Gastroesophageal sphincter (tissue), 4 donors: ENCODE measurements at regions not wholly inside any gene's neighbourhood (a gene's known extent, or its start where the extent isn't known, plus 50 kb on each side); places are given as distances from the start of the nearest gene placed in this dataset.
A peak's percentile ranks its signal among the peaks of the same experiment; 100 is the strongest.

ENCODE experiments used
- ATAC-seq: fragments of 150-250 bp; one replicate; pipeline ENCODE4 v1.9.1; 2016; ENCODE audit warnings: mild to moderate bottlenecking, moderate library complexity
- H3K27ac ChIP-seq, 4 donors: fragments of 200-600 bp; sonication (generic) in 3 of 4; 1 replicate in 3 of 4; 2 replicates in 1 of 4; pipeline ENCODE4 v1.5.1; 2016 to 2019
- H3K27me3 ChIP-seq: fragments of 200-600 bp; sonication (generic); one replicate; pipeline ENCODE4 v1.5.1; 2019
- H3K36me3 ChIP-seq, 2 donors: fragments of 200-600 bp; sonication (generic); one replicate each; pipeline ENCODE4 v1.5.1; 2019; ENCODE audit warnings: control low read depth in 1 of 2
- H3K4me1 ChIP-seq, 3 donors: fragments of 200-600 bp; sonication (generic); 1 replicate in 2 of 3; 2 replicates in 1 of 3; pipeline ENCODE4 v1.5.1; 2016 to 2019; ENCODE audit warnings: control low read depth in 2 of 3
- H3K4me3 ChIP-seq, 2 donors: fragments of 200-600 bp; sonication (generic); one replicate each; pipeline ENCODE4 v1.5.1; 2019; ENCODE audit warnings: mild to moderate bottlenecking in 1 of 2, moderate library complexity in 1 of 2
- H3K9me3 ChIP-seq, 3 donors: fragments of 200-600 bp; sonication (generic); one replicate each; pipeline ENCODE4 v1.5.1; 2017 to 2019; ENCODE audit warnings: control low read depth in 2 of 3
- EP300 ChIP-seq: sonication (generic); formaldehyde crosslinking; IDR thresholded peaks from one replicate; pipeline ENCODE4 v1.6.1; 2017; ENCODE audit warnings: antibody characterized with exemption, mild to moderate bottlenecking
- POLR2A ChIP-seq, 2 donors: fragments of 450-650 bp; IDR thresholded peaks; one replicate each; pipeline ENCODE4 v1.6.1; 2017; ENCODE audit warnings: antibody characterized with exemption in 2 of 2, mild to moderate bottlenecking in 2 of 2, moderate library complexity in 1 of 2
- POLR2AphosphoS5 ChIP-seq: sonication (generic); formaldehyde crosslinking; IDR thresholded peaks from one replicate; pipeline ENCODE4 v1.6.1; 2017; ENCODE audit warnings: antibody characterized with exemption
- WGBS, 2 donors: methylation state at CpG; one replicate each; pipeline ENCODE4 v1.1.5; 2018; ENCODE audit warnings: low coverage in 1 of 2; 5-methylcytosine and 5-hydroxymethylcytosine counted together
- TF ChIP-seq, protein P1 (sequence below), 4 experiments: fragments of 200-600 bp in 2 of 4; fragments of 450-650 bp in 2 of 4; sonication (generic) in 1 of 4; IDR thresholded peaks; one replicate each; pipeline ENCODE4 v1.5.1; 2017 to 2019; ENCODE audit warnings: antibody characterized with exemption in 4 of 4, mild to moderate bottlenecking in 2 of 4, moderate library complexity in 2 of 4

DNA sequence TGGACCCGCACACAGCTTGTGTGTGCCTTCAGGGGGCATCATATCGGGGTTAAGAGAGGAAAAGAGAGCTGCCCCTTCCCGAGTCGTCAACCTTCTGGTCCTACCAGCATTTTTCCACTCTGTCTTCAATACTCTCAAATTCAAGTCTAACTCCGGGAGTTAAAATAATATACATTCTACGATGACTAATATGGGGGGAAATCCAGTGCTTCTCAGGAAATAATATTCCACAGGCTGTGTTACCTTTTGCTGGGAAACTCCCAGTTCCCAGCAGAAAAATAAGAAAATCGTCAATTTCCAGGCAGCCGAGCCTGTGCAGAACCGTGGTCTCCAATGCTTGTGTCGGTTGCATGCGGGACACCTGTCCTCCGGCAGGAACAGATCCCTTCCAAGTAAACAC lies 105.0 kb upstream of the FOXF1 start:
- Histone ChIP-seq H3K36me3 (no peaks in the 10 kb centered on the region), H3K27ac (no peak overlapping the region), H3K27me3 (no peaks in the 10 kb centered on the region), H3K4me1 (peaks cover 0 to 11% (median 0%) of the 10 kb centered on the region in 3 donors), H3K4me3 (no peak overlapping the region), H3K9me3 (no peaks in the 10 kb centered on the region)
- TF ChIP-seq, protein P1, sequence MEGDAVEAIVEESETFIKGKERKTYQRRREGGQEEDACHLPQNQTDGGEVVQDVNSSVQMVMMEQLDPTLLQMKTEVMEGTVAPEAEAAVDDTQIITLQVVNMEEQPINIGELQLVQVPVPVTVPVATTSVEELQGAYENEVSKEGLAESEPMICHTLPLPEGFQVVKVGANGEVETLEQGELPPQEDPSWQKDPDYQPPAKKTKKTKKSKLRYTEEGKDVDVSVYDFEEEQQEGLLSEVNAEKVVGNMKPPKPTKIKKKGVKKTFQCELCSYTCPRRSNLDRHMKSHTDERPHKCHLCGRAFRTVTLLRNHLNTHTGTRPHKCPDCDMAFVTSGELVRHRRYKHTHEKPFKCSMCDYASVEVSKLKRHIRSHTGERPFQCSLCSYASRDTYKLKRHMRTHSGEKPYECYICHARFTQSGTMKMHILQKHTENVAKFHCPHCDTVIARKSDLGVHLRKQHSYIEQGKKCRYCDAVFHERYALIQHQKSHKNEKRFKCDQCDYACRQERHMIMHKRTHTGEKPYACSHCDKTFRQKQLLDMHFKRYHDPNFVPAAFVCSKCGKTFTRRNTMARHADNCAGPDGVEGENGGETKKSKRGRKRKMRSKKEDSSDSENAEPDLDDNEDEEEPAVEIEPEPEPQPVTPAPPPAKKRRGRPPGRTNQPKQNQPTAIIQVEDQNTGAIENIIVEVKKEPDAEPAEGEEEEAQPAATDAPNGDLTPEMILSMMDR (IDR thresholded peaks at IDR 0.05): no peak
- no peak for TF ChIP-seq POLR2A (IDR thresholded peaks at IDR 0.05)
- TF ChIP-seq POLR2AphosphoS5: peak; percentile 16
- WGBS, 2 donors: 70 to 77% methylated on average over 6 to 11 of the region's 12 CpGs
- ATAC-seq: no peak

- H3K9me3 ChIP-seq: no peaks in the 10 kb centered on the region
- no peak overlapping the region for H3K4me3 ChIP-seq
- no peak overlapping the region for H3K27ac ChIP-seq
- no peaks in the 10 kb centered on the region for H3K27me3 ChIP-seq
- TF ChIP-seq POLR2AphosphoS5 (no peak), EP300 (no peak), POLR2A (IDR thresholded peaks at IDR 0.05) (no peak)
- TF ChIP-seq, protein P1 (IDR thresholded peaks at IDR 0.05): no peak
- peaks cover 0 to 11% (median 0%) of the 10 kb centered on the region in 3 donors for H3K4me1 ChIP-seq
- ATAC-seq: no peak
- 81% methylated on average over 6 of the region's 10 CpGs; no CpG with 5 or more reads in 1 of the 2 donors for WGBS, 2 donors
- no peaks in the 10 kb centered on the region for H3K36me3 ChIP-seq
Observed at GRCh38 chr16:86406056-86406455, 104.3 kb upstream of the FOXF1 start.

GRCh38 chr16:86408685-86409084 lies 101.6 kb upstream of the FOXF1 start:
- Histone ChIP-seq H3K27ac (peak overlapping the region in 1 of 4 donors; percentile 5), H3K4me1 (peaks cover 0 to 11% (median 0%) of the 10 kb centered on the region in 3 donors), H3K9me3 (peaks cover 0 to 3% (median 0%) of the 10 kb centered on the region in 3 donors), H3K27me3 (no peaks in the 10 kb centered on the region), H3K4me3 (no peak overlapping the region), H3K36me3 (no peaks in the 10 kb centered on the region)
- 70% methylated on average over 2 of the region's 4 CpGs; no CpG with 5 or more reads in 1 of the 2 donors for WGBS, 2 donors
- TF ChIP-seq EP300 (no peak), POLR2A (IDR thresholded peaks at IDR 0.05) (no peak), POLR2AphosphoS5 (no peak)
- TF ChIP-seq, protein P1 (IDR thresholded peaks at IDR 0.05): no peak
- no peak for ATAC-seq

DNA sequence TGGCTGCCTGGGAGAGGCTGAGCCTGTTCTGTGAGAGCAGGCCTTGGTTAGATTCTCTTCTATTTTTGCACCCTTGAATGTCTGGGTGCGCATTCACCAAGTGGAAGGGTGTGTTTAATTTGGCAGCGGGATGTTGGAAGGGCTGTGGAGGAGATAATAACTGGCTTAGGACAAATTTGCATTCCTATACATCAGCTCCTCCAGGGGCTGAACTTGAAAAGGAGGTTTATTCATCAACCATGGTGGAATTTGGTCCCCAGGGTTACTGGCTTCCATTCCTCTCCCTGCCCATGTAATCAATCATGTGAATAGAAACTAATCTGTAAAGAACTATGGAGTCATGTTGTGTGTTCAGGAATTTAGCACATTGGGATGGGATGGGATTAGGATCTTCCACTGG lies 100.2 kb upstream of the FOXF1 start:
- TF ChIP-seq EP300 (no peak), POLR2A (IDR thresholded peaks at IDR 0.05) (no peak), POLR2AphosphoS5 (no peak)
- TF ChIP-seq, protein P1 (IDR thresholded peaks at IDR 0.05): no peak
- Histone ChIP-seq H3K9me3 (peaks cover 0 to 3% (median 0%) of the 10 kb centered on the region in 3 donors), H3K27ac (peak overlapping the region in 1 of 4 donors; percentile 0)

GRCh38 chr16:86410529-86410928 lies 99.8 kb upstream of the FOXF1 start:
- Histone ChIP-seq H3K4me3 (no peak overlapping the region), H3K36me3 (no peaks in the 10 kb centered on the region), H3K4me1 (peaks cover 0 to 20% (median 0%) of the 10 kb centered on the region in 3 donors), H3K9me3 (peaks cover 0 to 3% (median 0%) of the 10 kb centered on the region in 3 donors), H3K27me3 (no peaks in the 10 kb centered on the region), H3K27ac (peak overlapping the region in 1 of 4 donors; percentile 0)
- ATAC-seq: no peak
- 90 to 93% methylated on average over 3 to 5 of the region's 5 CpGs for WGBS, 2 donors
- no peak for TF ChIP-seq POLR2A (IDR thresholded peaks at IDR 0.05)
- no peak for TF ChIP-seq EP300
- TF ChIP-seq, protein P1 (IDR thresholded peaks at IDR 0.05): no peak
- no peak for TF ChIP-seq POLR2AphosphoS5

More for the DNA sequence above, 100.2 kb upstream of the FOXF1 start:
- WGBS, 2 donors: no CpG with 5 or more reads among the region's 2 CpGs
- Histone ChIP-seq H3K4me3 (no peak overlapping the region), H3K27me3 (no peaks in the 10 kb centered on the region), H3K4me1 (peaks cover 0 to 18% (median 0%) of the 10 kb centered on the region in 3 donors), H3K36me3 (no peaks in the 10 kb centered on the region)
- no peak for ATAC-seq
